ENCODE measurements at regions not wholly inside any gene's neighbourhood (a gene's known extent, or its start where the extent isn't known, plus 50 kb on each side); places are given as distances from the start of the nearest gene placed in this dataset.

DNA sequence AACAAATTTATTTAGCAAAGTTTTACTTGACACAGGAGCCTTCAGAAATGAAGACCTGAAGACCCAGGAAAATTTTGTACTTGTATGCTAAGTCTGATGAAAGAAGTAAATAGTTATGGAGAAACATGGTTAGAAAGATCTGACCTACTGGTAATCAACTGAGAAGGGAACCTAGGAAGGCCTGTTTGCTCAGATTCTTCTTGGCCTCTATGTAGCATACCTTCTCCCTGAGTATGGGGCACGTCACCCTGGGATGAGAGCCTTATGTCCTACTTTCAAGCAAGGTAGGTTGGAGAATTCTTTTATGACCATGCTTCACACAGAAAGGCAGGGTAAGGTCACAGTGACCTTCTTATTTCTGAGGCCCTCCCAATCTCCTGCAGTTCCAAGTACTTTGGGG lies 178.6 kb upstream of the CREB1 start:
- TF ChIP-seq POLR2AphosphoS5 (IDR thresholded peaks at IDR 0.05; ENCODE audit: low read depth, low read length) (no peak), TAF1 (IDR thresholded peaks at IDR 0.05; ENCODE audit: borderline replicate concordance, insufficient read depth, low read length) (no peak)
- TF ChIP-seq, protein P1, sequence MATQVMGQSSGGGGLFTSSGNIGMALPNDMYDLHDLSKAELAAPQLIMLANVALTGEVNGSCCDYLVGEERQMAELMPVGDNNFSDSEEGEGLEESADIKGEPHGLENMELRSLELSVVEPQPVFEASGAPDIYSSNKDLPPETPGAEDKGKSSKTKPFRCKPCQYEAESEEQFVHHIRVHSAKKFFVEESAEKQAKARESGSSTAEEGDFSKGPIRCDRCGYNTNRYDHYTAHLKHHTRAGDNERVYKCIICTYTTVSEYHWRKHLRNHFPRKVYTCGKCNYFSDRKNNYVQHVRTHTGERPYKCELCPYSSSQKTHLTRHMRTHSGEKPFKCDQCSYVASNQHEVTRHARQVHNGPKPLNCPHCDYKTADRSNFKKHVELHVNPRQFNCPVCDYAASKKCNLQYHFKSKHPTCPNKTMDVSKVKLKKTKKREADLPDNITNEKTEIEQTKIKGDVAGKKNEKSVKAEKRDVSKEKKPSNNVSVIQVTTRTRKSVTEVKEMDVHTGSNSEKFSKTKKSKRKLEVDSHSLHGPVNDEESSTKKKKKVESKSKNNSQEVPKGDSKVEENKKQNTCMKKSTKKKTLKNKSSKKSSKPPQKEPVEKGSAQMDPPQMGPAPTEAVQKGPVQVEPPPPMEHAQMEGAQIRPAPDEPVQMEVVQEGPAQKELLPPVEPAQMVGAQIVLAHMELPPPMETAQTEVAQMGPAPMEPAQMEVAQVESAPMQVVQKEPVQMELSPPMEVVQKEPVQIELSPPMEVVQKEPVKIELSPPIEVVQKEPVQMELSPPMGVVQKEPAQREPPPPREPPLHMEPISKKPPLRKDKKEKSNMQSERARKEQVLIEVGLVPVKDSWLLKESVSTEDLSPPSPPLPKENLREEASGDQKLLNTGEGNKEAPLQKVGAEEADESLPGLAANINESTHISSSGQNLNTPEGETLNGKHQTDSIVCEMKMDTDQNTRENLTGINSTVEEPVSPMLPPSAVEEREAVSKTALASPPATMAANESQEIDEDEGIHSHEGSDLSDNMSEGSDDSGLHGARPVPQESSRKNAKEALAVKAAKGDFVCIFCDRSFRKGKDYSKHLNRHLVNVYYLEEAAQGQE (IDR thresholded peaks at IDR 0.05; ENCODE audit: insufficient read depth in 1 of 2, low read depth in 2 of 2, low read length in 2 of 2) = no peak
